ENCODE measurements at regions not wholly inside any gene's neighbourhood (a gene's known extent, or its start where the extent isn't known, plus 50 kb on each side); places are given as distances from the start of the nearest gene placed in this dataset.

- no peak for TF ChIP-seq CTCF (IDR thresholded peaks at IDR 0.05; ENCODE audit: low read depth, low read length)
- Histone ChIP-seq H3K36me3 (no peaks in the 10 kb centered on the region), H3K4me3 (ENCODE audit: low read depth, low read length) (no peak overlapping the region), H3K9me3 (no peaks in the 10 kb centered on the region), H3K4me1 (no peaks in the 10 kb centered on the region), H3K27me3 (no peaks in the 10 kb centered on the region)
- DNase-seq = no peak
Measured at GRCh38 chr13:56932104-56932503, 208.6 kb upstream of the PRR20A start.

- no peak for DNase-seq
- no peak overlapping the region for H3K4me3 ChIP-seq (ENCODE audit: low read depth, low read length)
- H3K9me3 ChIP-seq = no peaks in the 10 kb centered on the region
- H3K27me3 ChIP-seq = no peaks in the 10 kb centered on the region
- TF ChIP-seq CTCF (IDR thresholded peaks at IDR 0.05; ENCODE audit: low read depth, low read length) = no peak
- H3K4me1 ChIP-seq = no peaks in the 10 kb centered on the region
- H3K36me3 ChIP-seq = no peaks in the 10 kb centered on the region
Measured at GRCh38 chr13:56953965-56954364, 186.8 kb upstream of the PRR20A start.

GRCh38 chr13:56975647-56976046 is 165.1 kb upstream of the PRR20A start:
- Histone ChIP-seq H3K9me3 (no peaks in the 10 kb centered on the region), H3K4me3 (ENCODE audit: low read depth, low read length) (no peak overlapping the region), H3K36me3 (no peaks in the 10 kb centered on the region), H3K27me3 (no peaks in the 10 kb centered on the region), H3K4me1 (no peaks in the 10 kb centered on the region)
- TF ChIP-seq CTCF (IDR thresholded peaks at IDR 0.05; ENCODE audit: low read depth, low read length) = no peak
- no peak for DNase-seq

GRCh38 chr13:56980856-56981255 is 159.9 kb upstream of the PRR20A start:
- DNase-seq = no peak
- Histone ChIP-seq H3K4me1 (no peaks in the 10 kb centered on the region), H3K9me3 (no peaks in the 10 kb centered on the region), H3K36me3 (no peaks in the 10 kb centered on the region), H3K27me3 (no peaks in the 10 kb centered on the region), H3K4me3 (ENCODE audit: low read depth, low read length) (no peak overlapping the region)
- no peak for TF ChIP-seq CTCF (IDR thresholded peaks at IDR 0.05; ENCODE audit: low read depth, low read length)

- Histone ChIP-seq H3K4me3 (ENCODE audit: low read depth, low read length) (no peak overlapping the region), H3K9me3 (no peaks in the 10 kb centered on the region), H3K36me3 (no peaks in the 10 kb centered on the region), H3K4me1 (no peaks in the 10 kb centered on the region), H3K27me3 (no peaks in the 10 kb centered on the region)
- no peak for TF ChIP-seq CTCF (IDR thresholded peaks at IDR 0.05; ENCODE audit: low read depth, low read length)
- no peak for DNase-seq
Measured at GRCh38 chr13:56986121-56986520, 154.6 kb upstream of the PRR20A start.

GRCh38 chr13:56988543-56988942 is 152.2 kb upstream of the PRR20A start:
- Histone ChIP-seq H3K4me1 (no peaks in the 10 kb centered on the region), H3K4me3 (ENCODE audit: low read depth, low read length) (no peak overlapping the region), H3K27me3 (no peaks in the 10 kb centered on the region), H3K36me3 (no peaks in the 10 kb centered on the region), H3K9me3 (no peaks in the 10 kb centered on the region)
- no peak for DNase-seq
- no peak for TF ChIP-seq CTCF (IDR thresholded peaks at IDR 0.05; ENCODE audit: low read depth, low read length)
